K562 (cell line): ENCODE measurements at regions not wholly inside any gene's neighbourhood (a gene's known extent, or its start where the extent isn't known, plus 50 kb on each side); places are given as distances from the start of the nearest gene placed in this dataset.
A peak's percentile ranks its signal among the peaks of the same experiment; 100 is the strongest.

Experiments used
- ATF6 ChIP-seq: sonication (generic); formaldehyde crosslinking; IDR thresholded peaks from 2 replicates; pipeline ENCODE4 v1.4.0; 2020; ENCODE audit warnings: mild to moderate bottlenecking, missing genetic modification reagents
- BRCA1 ChIP-seq, 2 experiments: fragments of 450-650 bp in 1 of 2; sonication (generic) in 1 of 2; formaldehyde crosslinking in 1 of 2; IDR thresholded peaks; 2 replicates each; pipeline versions ENCODE4 v1.5.0 to v1.6.1; 2017 to 2020; ENCODE audit warnings: mild to moderate bottlenecking in 1 of 2, missing genetic modification reagents in 1 of 2
- CEBPG ChIP-seq, 3 experiments: fragments of 200-800 bp in 1 of 3; sonication (Bioruptor generic) in 1 of 3; sonication (generic) in 1 of 3; formaldehyde crosslinking in 1 of 3; IDR thresholded peaks in 2 of 3; conservative IDR thresholded peaks in 1 of 3; 2 replicates each; pipeline versions ENCODE4 v1.6.1 to v1.8.0; 2016 to 2022; ENCODE audit warnings: missing compliant biosample characterization in 2 of 3, missing genetic modification characterization in 2 of 3, mild to moderate bottlenecking in 1 of 3, missing genetic modification reagents in 1 of 3
- EP300 ChIP-seq: IDR thresholded peaks from 2 replicates; pipeline ENCODE4 v1.6.1; 2012; ENCODE audit warnings: low read length, improper control_type of control experiment
- ESRRB ChIP-seq: fragments of 250-450 bp; sonication (Bioruptor Pico); IDR thresholded peaks from 2 replicates; pipeline ENCODE4 v1.5.0; 2020; ENCODE audit warnings: mild to moderate bottlenecking, moderate library complexity, borderline replicate concordance
- FOSL1 ChIP-seq: fragments of 200-800 bp; sonication (Bioruptor generic); conservative IDR thresholded peaks from 2 replicates; pipeline ENCODE4 v1.6.1; 2016; ENCODE audit warnings: missing genetic modification characterization, missing compliant biosample characterization
- HDAC6 ChIP-seq: IDR thresholded peaks from 2 replicates; pipeline ENCODE4 v1.6.1; 2012; ENCODE audit warnings: low read depth, mild to moderate bottlenecking, control low read depth, inconsistent platforms, low read length, moderate library complexity
- HMG20A ChIP-seq: fragments of 450-650 bp; formaldehyde crosslinking; conservative IDR thresholded peaks from 2 replicates; pipeline ENCODE4 v1.4.0; 2020; ENCODE audit warnings: mild to moderate bottlenecking, mixed read lengths
- IFI16 ChIP-seq: fragments of 250-450 bp; sonication (Bioruptor Pico); IDR thresholded peaks from 2 replicates; pipeline ENCODE4 v2.1.2; 2022; ENCODE audit warnings: mild to moderate bottlenecking, inconsistent platforms
- MECOM ChIP-seq: fragments of 250-450 bp; sonication (Bioruptor Pico); IDR thresholded peaks from 2 replicates; pipeline ENCODE4 v1.8.0; 2022; ENCODE audit warnings: inconsistent platforms
- MNT ChIP-seq, 2 experiments: fragments of 450-650 bp; conservative IDR thresholded peaks; 2 replicates each; pipeline ENCODE4 v1.6.1; 2017; ENCODE audit warnings: mild to moderate bottlenecking in 2 of 2, moderate library complexity in 2 of 2
- NCOA2 ChIP-seq, 2 experiments: fragments of 450-650 bp; IDR thresholded peaks; 2 replicates each; pipeline ENCODE4 v1.6.1; 2018; ENCODE audit warnings: mild to moderate bottlenecking in 2 of 2, moderate library complexity in 1 of 2; ENCODE audit not compliant: partially characterized antibody in 2 of 2
- POLR3A ChIP-seq: IDR thresholded peaks from 2 replicates; pipeline ENCODE4 v1.6.1; 2011; ENCODE audit warnings: borderline replicate concordance, mild to moderate bottlenecking, moderate library complexity; ENCODE audit not compliant: insufficient read length, insufficient read depth; ENCODE audit errors: extremely low read depth
- PTRF ChIP-seq: fragments of 450-650 bp; IDR thresholded peaks from 2 replicates; pipeline ENCODE4 v1.6.1; 2016; ENCODE audit warnings: mild to moderate bottlenecking, missing genetic modification characterization, missing compliant biosample characterization
- RCOR1 ChIP-seq, 2 experiments: IDR thresholded peaks; 2 replicates each; pipeline ENCODE4 v1.6.1; 2012; ENCODE audit warnings: low read depth in 2 of 2, low read length in 2 of 2, borderline replicate concordance in 1 of 2, improper control_type of control experiment in 1 of 2
- RFX7 ChIP-seq: fragments of 250-450 bp; sonication (Bioruptor Pico); IDR thresholded peaks from 2 replicates; pipeline ENCODE4 v1.5.1; 2021; ENCODE audit warnings: mild to moderate bottlenecking
- SMC3 ChIP-seq: conservative IDR thresholded peaks from 2 replicates; pipeline ENCODE4 v1.6.1; 2011; ENCODE audit warnings: low read depth, low read length, improper control_type of control experiment; ENCODE audit not compliant: insufficient read depth
- USF2 ChIP-seq: sonication (generic); formaldehyde crosslinking; IDR thresholded peaks from 2 replicates; pipeline ENCODE4 v1.5.0; 2020; ENCODE audit warnings: missing genetic modification reagents
- XRCC5 ChIP-seq: fragments of 200-400 bp; formaldehyde crosslinking; IDR thresholded peaks from 2 replicates; pipeline ENCODE4 v1.6.1; 2017; ENCODE audit warnings: low read depth, mild to moderate bottlenecking, low read length
- ZBTB9 ChIP-seq: fragments of 450-650 bp; formaldehyde crosslinking; IDR thresholded peaks from 2 replicates; pipeline ENCODE4 v1.4.0; 2020; ENCODE audit warnings: mild to moderate bottlenecking, moderate library complexity
- ZNF174 ChIP-seq: fragments of 250-450 bp; sonication (Bioruptor Pico); IDR thresholded peaks from 2 replicates; pipeline ENCODE4 v1.4.0; 2020; ENCODE audit warnings: mild to moderate bottlenecking
- ZNF239 ChIP-seq: fragments of 250-450 bp; sonication (Bioruptor Pico); IDR thresholded peaks from 2 replicates; pipeline ENCODE4 v1.4.0; 2020; ENCODE audit warnings: mild to moderate bottlenecking
- ZNF589 ChIP-seq: fragments of 200-800 bp; sonication (Bioruptor generic); IDR thresholded peaks from 2 replicates; pipeline ENCODE4 v1.6.1; 2016; ENCODE audit warnings: low read depth, missing genetic modification characterization, missing compliant biosample characterization

GRCh38 chr18:40911582-40912254 lies 1043.3 kb upstream of the PIK3C3 start (continued):
- TF ChIP-seq ZBTB9 (no peak), BRCA1 (IDR thresholded peaks at IDR 0.05) (no peak), BRCA1 (CRISPR knock-in tag; IDR thresholded peaks at IDR 0.05) (no peak), ZNF239 (CRISPR knock-in tag) (no peak), XRCC5 (no peak), ATF6 (no peak), FOSL1 (peak; percentile 81), USF2 (CRISPR knock-in tag) (no peak), MNT (conservative IDR thresholded peaks at IDR 0.05) (no peak), NCOA2 (IDR thresholded peaks at IDR 0.05; ENCODE audit: partially characterized antibody in 2 of 2) (no peak), RFX7 (CRISPR knock-in tag) (no peak), ESRRB (CRISPR knock-in tag) (no peak), ZNF174 (CRISPR knock-in tag) (no peak), PTRF (tag) (no peak), CEBPG (CRISPR knock-in tag; IDR thresholded peaks at IDR 0.05) (peak; percentile 70), CEBPG (tag; conservative IDR thresholded peaks at IDR 0.05 in 1 of 2, IDR thresholded peaks at IDR 0.05 in 1 of 2) (peak; percentile 70 to 84), ZNF589 (CRISPR knock-in tag) (peak; percentile 43; the same call in 1 of the 2 replicates), POLR3A (no peak), EP300 (no peak), RCOR1 (IDR thresholded peaks at IDR 0.05; ENCODE audit: borderline replicate concordance in 1 of 2, low read depth in 2 of 2, low read length in 2 of 2) (no peak), HMG20A (CRISPR knock-in tag) (no peak), HDAC6 (no peak), SMC3 (no peak), MECOM (CRISPR knock-in tag) (no peak), IFI16 (CRISPR knock-in tag) (no peak)
